Stimulated activated CD8-positive, alpha-beta memory T cell treated with anti-CD3 and anti-CD28 coated beads, Interleukin-4, amount 100 ng/mL, for 1 hour (primary cell): ENCODE measurements at regions not wholly inside any gene's neighbourhood (a gene's known extent, or its start where the extent isn't known, plus 50 kb on each side); places are given as distances from the start of the nearest gene placed in this dataset.

Source experiments
- DNase-seq, 2 donors: peaks; one replicate each; pipeline ENCODE4 v3.0.0-alpha.2; 2020; ENCODE audit warnings: low read depth in 2 of 2, low spot score in 1 of 2

- no peak for DNase-seq
Observed at GRCh38 chr18:41373612-41374011, 581.4 kb upstream of the PIK3C3 start.

- DNase-seq, result no peak
Observed at GRCh38 chr18:41372046-41372665, 582.9 kb upstream of the PIK3C3 start.

- DNase-seq, result no peak
Observed at GRCh38 chr18:41371156-41372045, 583.6 kb upstream of the PIK3C3 start.

- DNase-seq, result no peak
Observed at GRCh38 chr18:41370740-41371139, 584.3 kb upstream of the PIK3C3 start.

GRCh38 chr18:41357708-41358107 lies 597.3 kb upstream of the PIK3C3 start:
- DNase-seq, result no peak

- no peak for DNase-seq
Observed at GRCh38 chr18:41353777-41354528, 601.1 kb upstream of the PIK3C3 start.

GRCh38 chr18:41351430-41351829 lies 603.6 kb upstream of the PIK3C3 start:
- no peak for DNase-seq

GRCh38 chr18:41347057-41347456 lies 608.0 kb upstream of the PIK3C3 start:
- no peak for DNase-seq

- no peak for DNase-seq
Observed at GRCh38 chr18:41343808-41344207, 611.2 kb upstream of the PIK3C3 start.

GRCh38 chr18:41338341-41338740 lies 616.7 kb upstream of the PIK3C3 start:
- no peak for DNase-seq

- no peak for DNase-seq
Observed at GRCh38 chr18:41331661-41332060, 623.4 kb upstream of the PIK3C3 start.

GRCh38 chr18:41326311-41326710 lies 628.7 kb upstream of the PIK3C3 start:
- DNase-seq, result no peak

GRCh38 chr18:41324934-41325333 lies 630.1 kb upstream of the PIK3C3 start:
- DNase-seq, result no peak

- DNase-seq, result no peak
Observed at GRCh38 chr18:41324020-41324791, 630.8 kb upstream of the PIK3C3 start.

- no peak for DNase-seq
Observed at GRCh38 chr18:41323044-41323443, 632.0 kb upstream of the PIK3C3 start.

GRCh38 chr18:41320100-41320499 lies 634.9 kb upstream of the PIK3C3 start:
- no peak for DNase-seq

- DNase-seq, result no peak
Observed at GRCh38 chr18:41315134-41315533, 639.9 kb upstream of the PIK3C3 start.

- DNase-seq, result no peak
Observed at GRCh38 chr18:41311571-41312547, 643.2 kb upstream of the PIK3C3 start.

- DNase-seq, result no peak
Observed at GRCh38 chr18:41297740-41298139, 657.3 kb upstream of the PIK3C3 start.

GRCh38 chr18:41269294-41269693 lies 685.7 kb upstream of the PIK3C3 start:
- no peak for DNase-seq
